DND-41 (cell line): ENCODE measurements at regions not wholly inside any gene's neighbourhood (a gene's known extent, or its start where the extent isn't known, plus 50 kb on each side); places are given as distances from the start of the nearest gene placed in this dataset.

ENCODE experiments used
- ATAC-seq: fragments of 200-7000 bp; cut with Tn5 transposase; 3 replicates; pipeline ENCODE4 v1.9.1; 2021; ENCODE audit warnings: low read depth; ENCODE audit not compliant: insufficient read depth
- DNase-seq: peaks from one replicate; pipeline ENCODE4 v3.0.0-alpha.2; 2020
- H2AFZ ChIP-seq: 2 replicates; pipeline ENCODE4 v1.6.0; 2012; ENCODE audit warnings: low read depth, low read length
- H3K27ac ChIP-seq: 2 replicates; pipeline ENCODE4 v1.5.1; 2012; ENCODE audit warnings: low read length, inconsistent platforms
- H3K27me3 ChIP-seq: fragments of 200-600 bp; sonication (generic); 2 replicates; pipeline ENCODE4 v1.6.0; 2012; ENCODE audit warnings: low read length, mild to moderate bottlenecking, inconsistent platforms; ENCODE audit not compliant: insufficient read depth, poor library complexity
- H3K36me3 ChIP-seq: 2 replicates; pipeline ENCODE4 v1.5.1; 2012; ENCODE audit warnings: low read length, inconsistent platforms; ENCODE audit not compliant: insufficient read depth
- H3K4me1 ChIP-seq: 2 replicates; pipeline ENCODE4 v1.5.1; 2012; ENCODE audit warnings: mild to moderate bottlenecking, low read length; ENCODE audit not compliant: insufficient read depth
- H3K4me2 ChIP-seq: 2 replicates; pipeline ENCODE4 v1.6.0; 2012; ENCODE audit warnings: mild to moderate bottlenecking, moderate library complexity, low read length, inconsistent platforms; ENCODE audit not compliant: insufficient read depth
- H3K4me3 ChIP-seq, 2 experiments: fragments of 200-600 bp in 1 of 2; shearing (Covaris generic) in 1 of 2; 2 replicates each; pipeline ENCODE4 v1.5.1; 2012 to 2016; ENCODE audit warnings: inconsistent platforms in 2 of 2, low read length in 2 of 2, mild to moderate bottlenecking in 2 of 2, low read depth in 1 of 2, moderate library complexity in 1 of 2
- H3K79me2 ChIP-seq: 2 replicates; pipeline ENCODE4 v1.6.0; 2012; ENCODE audit warnings: low read length, inconsistent platforms; ENCODE audit not compliant: insufficient read depth
- H3K9ac ChIP-seq: 2 replicates; pipeline ENCODE4 v1.6.0; 2012; ENCODE audit warnings: low read depth, mild to moderate bottlenecking, inconsistent platforms, low read length, moderate library complexity
- H3K9me3 ChIP-seq: 2 replicates; pipeline ENCODE4 v1.5.1; 2012; ENCODE audit warnings: low read length, moderate library complexity, mild to moderate bottlenecking, inconsistent platforms; ENCODE audit not compliant: insufficient read depth, severe bottlenecking
- H4K20me1 ChIP-seq: 2 replicates; pipeline ENCODE4 v1.6.0; 2012; ENCODE audit warnings: low read length; ENCODE audit not compliant: insufficient read depth
- CTCF ChIP-seq: IDR thresholded peaks from 2 replicates; pipeline ENCODE4 v1.5.1; 2012; ENCODE audit warnings: borderline replicate concordance, low read length, moderate library complexity, mild to moderate bottlenecking; ENCODE audit not compliant: poor library complexity, severe bottlenecking; ENCODE audit errors: extremely low read depth
- EZH2 ChIP-seq: IDR thresholded peaks from 3 replicates; pipeline ENCODE4 v1.6.1; 2012; ENCODE audit warnings: borderline replicate concordance, low read depth, mild to moderate bottlenecking, moderate library complexity, low read length, inconsistent platforms; ENCODE audit not compliant: severe bottlenecking

GRCh38 chr6:106759112-106759511 lies 129.7 kb downstream of the QRSL1 start:
- DNase-seq (no peak), ATAC-seq (no peak)
- Histone ChIP-seq H3K9me3 (no peaks in the 10 kb centered on the region), H2AFZ (no peak overlapping the region), H3K4me3 (no peak overlapping the region), H3K27ac (no peak overlapping the region), H3K79me2 (no peaks in the 10 kb centered on the region), H3K27me3 (no peaks in the 10 kb centered on the region), H4K20me1 (no peaks in the 10 kb centered on the region), H3K9ac (no peak overlapping the region), H3K36me3 (no peaks in the 10 kb centered on the region), H3K4me1 (no peaks in the 10 kb centered on the region), H3K4me2 (no peak overlapping the region)
- TF ChIP-seq CTCF (no peak), EZH2 (no peak)

- H3K27me3 ChIP-seq = no peaks in the 10 kb centered on the region
- no peak overlapping the region for H3K4me3 ChIP-seq
- no peak overlapping the region for H2AFZ ChIP-seq
- no peaks in the 10 kb centered on the region for H3K36me3 ChIP-seq
- DNase-seq (no peak), ATAC-seq (no peak)
- H3K4me2 ChIP-seq = no peak overlapping the region
- no peaks in the 10 kb centered on the region for H3K9me3 ChIP-seq
- no peaks in the 10 kb centered on the region for H4K20me1 ChIP-seq
- no peak overlapping the region for H3K9ac ChIP-seq
- no peaks in the 10 kb centered on the region for H3K4me1 ChIP-seq
- TF ChIP-seq EZH2 = no peak
- no peaks in the 10 kb centered on the region for H3K79me2 ChIP-seq
- no peak overlapping the region for H3K27ac ChIP-seq
These were observed 128.5 kb downstream of the QRSL1 start for GRCh38 chr6:106757722-106758467.

GRCh38 chr6:106757267-106757666 lies 127.9 kb downstream of the QRSL1 start:
- ATAC-seq = no peak
- DNase-seq = no peak
- H4K20me1 ChIP-seq = no peaks in the 10 kb centered on the region
- no peak overlapping the region for H3K9ac ChIP-seq
- no peak overlapping the region for H2AFZ ChIP-seq
- no peaks in the 10 kb centered on the region for H3K79me2 ChIP-seq
- H3K4me2 ChIP-seq = no peak overlapping the region
- no peak overlapping the region for H3K27ac ChIP-seq
- no peaks in the 10 kb centered on the region for H3K36me3 ChIP-seq
- H3K27me3 ChIP-seq = no peaks in the 10 kb centered on the region
- TF ChIP-seq CTCF (no peak), EZH2 (no peak)
- H3K4me1 ChIP-seq = no peaks in the 10 kb centered on the region
- H3K9me3 ChIP-seq = no peaks in the 10 kb centered on the region
- no peak overlapping the region for H3K4me3 ChIP-seq

GRCh38 chr6:106754215-106754614 lies 124.8 kb downstream of the QRSL1 start:
- Histone ChIP-seq H2AFZ (no peak overlapping the region), H3K9ac (no peak overlapping the region), H3K27ac (no peak overlapping the region), H3K9me3 (no peaks in the 10 kb centered on the region), H3K4me2 (no peak overlapping the region), H3K4me1 (no peaks in the 10 kb centered on the region), H4K20me1 (no peaks in the 10 kb centered on the region), H3K79me2 (no peaks in the 10 kb centered on the region), H3K36me3 (no peaks in the 10 kb centered on the region), H3K27me3 (peaks cover 1% of the 10 kb centered on the region), H3K4me3 (no peak overlapping the region)
- no peak for TF ChIP-seq EZH2
- no peak for TF ChIP-seq CTCF
- ATAC-seq (no peak), DNase-seq (no peak)
